HL-60/S4 treated with retinoic acid at 250 ng/mL for 4 days and 3 days (cell line): ENCODE measurements at regions not wholly inside any gene's neighbourhood (a gene's known extent, or its start where the extent isn't known, plus 50 kb on each side); places are given as distances from the start of the nearest gene placed in this dataset.
"Not testable (repeated sequence)": the region's sequence is repeated elsewhere in the genome, so short reads cannot be mapped to it uniquely, and the experiment has no call there.

Source experiments
- in situ Hi-C: fragments of 300-500 bp; cut with MboI; formaldehyde crosslinking; loops from 2 replicates; pipeline ENCODE4 v1.7.0; 2022; ENCODE audit warnings: low sequenced_read_pairs

GRCh38 chr19:28553005-28553404 is 659.9 kb downstream of the UQCRFS1 start:
- in situ Hi-C loops = no loop called here

- in situ Hi-C loops = no loop called here
Measured at GRCh38 chr19:28549680-28550277, 663.2 kb downstream of the UQCRFS1 start.

GRCh38 chr19:28546148-28546685 is 666.7 kb downstream of the UQCRFS1 start:
- in situ Hi-C loops = no loop called here

GRCh38 chr19:28545397-28545796 is 667.6 kb downstream of the UQCRFS1 start:
- in situ Hi-C loops = not testable (repeated sequence)

- in situ Hi-C loops = no loop called here
Measured at GRCh38 chr19:28544451-28545261, 668.3 kb downstream of the UQCRFS1 start.

- in situ Hi-C loops = no loop called here
Measured at GRCh38 chr19:28543244-28543776, 669.6 kb downstream of the UQCRFS1 start.

GRCh38 chr19:28542394-28543243 is 670.3 kb downstream of the UQCRFS1 start:
- in situ Hi-C loops = no loop called here

- in situ Hi-C loops = no loop called here
Measured at GRCh38 chr19:28541602-28542393, 671.2 kb downstream of the UQCRFS1 start.

GRCh38 chr19:28541029-28541428 is 671.9 kb downstream of the UQCRFS1 start:
- in situ Hi-C loops = no loop called here

GRCh38 chr19:28540385-28540784 is 672.6 kb downstream of the UQCRFS1 start:
- in situ Hi-C loops = not testable (repeated sequence)

GRCh38 chr19:28539759-28540158 is 673.2 kb downstream of the UQCRFS1 start:
- in situ Hi-C loops = no loop called here

GRCh38 chr19:28538579-28538978 is 674.4 kb downstream of the UQCRFS1 start:
- in situ Hi-C loops = not testable (repeated sequence)

GRCh38 chr19:28537896-28538295 is 675.1 kb downstream of the UQCRFS1 start:
- in situ Hi-C loops = no loop called here

GRCh38 chr19:28537079-28537478 is 675.9 kb downstream of the UQCRFS1 start:
- in situ Hi-C loops = no loop called here

- in situ Hi-C loops = no loop called here
Measured at GRCh38 chr19:28535352-28535775, 677.6 kb downstream of the UQCRFS1 start.

- in situ Hi-C loops = no loop called here
Measured at GRCh38 chr19:28534766-28535351, 678.1 kb downstream of the UQCRFS1 start.

GRCh38 chr19:28532765-28533341 is 680.1 kb downstream of the UQCRFS1 start:
- in situ Hi-C loops = no loop called here

- in situ Hi-C loops = no loop called here
Measured at GRCh38 chr19:28531979-28532378, 681.0 kb downstream of the UQCRFS1 start.

- in situ Hi-C loops = no loop called here
Measured at GRCh38 chr19:28530406-28531035, 682.4 kb downstream of the UQCRFS1 start.
